ENCODE measurements at regions not wholly inside any gene's neighbourhood (a gene's known extent, or its start where the extent isn't known, plus 50 kb on each side); places are given as distances from the start of the nearest gene placed in this dataset.

DNA sequence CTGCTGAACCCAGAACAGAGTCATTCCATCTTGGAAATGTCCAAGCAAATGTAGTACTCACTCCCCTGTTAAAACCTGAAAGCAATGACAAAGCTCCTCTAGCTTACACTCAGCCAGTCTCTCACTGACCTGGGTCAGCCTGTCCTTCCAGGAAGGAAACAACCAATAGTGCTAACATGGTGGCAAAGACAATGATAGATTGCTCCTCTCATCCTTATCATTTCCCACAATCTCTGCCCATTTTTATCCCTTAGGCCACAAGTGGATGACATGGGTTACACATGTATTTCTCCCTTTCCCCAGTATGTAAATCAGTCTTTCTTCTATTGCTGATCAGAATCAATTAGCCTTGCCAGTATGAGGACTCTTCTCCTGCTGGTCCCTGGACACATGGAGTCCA, 154.6 kb upstream of the SESN3 start:
- DNase-seq (ENCODE audit: low read depth), result no peak
- TF ChIP-seq, protein P1, sequence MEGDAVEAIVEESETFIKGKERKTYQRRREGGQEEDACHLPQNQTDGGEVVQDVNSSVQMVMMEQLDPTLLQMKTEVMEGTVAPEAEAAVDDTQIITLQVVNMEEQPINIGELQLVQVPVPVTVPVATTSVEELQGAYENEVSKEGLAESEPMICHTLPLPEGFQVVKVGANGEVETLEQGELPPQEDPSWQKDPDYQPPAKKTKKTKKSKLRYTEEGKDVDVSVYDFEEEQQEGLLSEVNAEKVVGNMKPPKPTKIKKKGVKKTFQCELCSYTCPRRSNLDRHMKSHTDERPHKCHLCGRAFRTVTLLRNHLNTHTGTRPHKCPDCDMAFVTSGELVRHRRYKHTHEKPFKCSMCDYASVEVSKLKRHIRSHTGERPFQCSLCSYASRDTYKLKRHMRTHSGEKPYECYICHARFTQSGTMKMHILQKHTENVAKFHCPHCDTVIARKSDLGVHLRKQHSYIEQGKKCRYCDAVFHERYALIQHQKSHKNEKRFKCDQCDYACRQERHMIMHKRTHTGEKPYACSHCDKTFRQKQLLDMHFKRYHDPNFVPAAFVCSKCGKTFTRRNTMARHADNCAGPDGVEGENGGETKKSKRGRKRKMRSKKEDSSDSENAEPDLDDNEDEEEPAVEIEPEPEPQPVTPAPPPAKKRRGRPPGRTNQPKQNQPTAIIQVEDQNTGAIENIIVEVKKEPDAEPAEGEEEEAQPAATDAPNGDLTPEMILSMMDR (IDR thresholded peaks at IDR 0.05; ENCODE audit: control insufficient read depth, extremely low read depth, insufficient read depth), result no peak
- H3K4me3 ChIP-seq (ENCODE audit: low read depth, low read length), result no peak overlapping the region

DNA sequence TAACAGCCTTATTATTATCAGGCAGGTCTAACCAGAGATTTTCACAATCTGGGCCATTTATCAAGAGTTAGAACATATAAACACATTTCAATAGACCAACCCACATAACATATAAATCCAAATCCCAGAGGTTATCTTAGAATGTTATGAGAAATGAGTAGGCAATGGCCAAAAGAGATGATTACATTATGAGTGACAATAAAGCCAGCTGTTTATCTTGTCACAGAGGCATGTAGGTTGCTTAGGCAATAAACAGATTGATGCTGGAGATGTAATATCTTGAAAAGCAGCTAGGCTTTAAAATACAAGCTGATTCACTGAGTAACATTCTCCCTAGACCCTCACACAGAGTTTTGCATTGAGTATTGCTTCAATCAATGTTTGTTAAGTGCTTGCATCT, 148.5 kb upstream of the SESN3 start:
- no peak overlapping the region for H3K4me3 ChIP-seq (ENCODE audit: low read depth, low read length)
- TF ChIP-seq, protein P1 (IDR thresholded peaks at IDR 0.05; ENCODE audit: control insufficient read depth, extremely low read depth, insufficient read depth), result no peak
- no peak for DNase-seq (ENCODE audit: low read depth)

DNA sequence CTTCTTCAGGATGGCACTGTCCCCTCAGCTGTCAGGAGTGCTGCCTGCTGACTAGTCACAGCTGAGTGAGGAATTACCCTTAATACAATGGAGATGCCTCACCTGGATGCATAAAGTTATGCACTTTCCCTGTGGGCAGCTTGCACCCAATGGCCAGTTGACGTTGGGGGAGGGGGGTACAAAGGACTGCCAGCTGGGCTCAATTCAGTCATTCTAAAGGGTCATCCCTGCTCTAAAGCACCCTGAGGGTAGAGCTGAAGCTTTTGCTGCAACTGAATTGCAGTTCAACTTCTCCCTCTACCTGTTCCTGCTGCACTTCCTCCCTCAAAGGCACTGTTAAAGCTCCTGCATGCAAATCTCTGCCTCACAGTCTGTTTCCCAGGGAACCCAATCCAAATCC, 147.8 kb upstream of the SESN3 start:
- no peak for DNase-seq (ENCODE audit: low read depth)
- TF ChIP-seq, protein P1 (IDR thresholded peaks at IDR 0.05; ENCODE audit: control insufficient read depth, extremely low read depth, insufficient read depth), result no peak
- no peak overlapping the region for H3K4me3 ChIP-seq (ENCODE audit: low read depth, low read length)

DNA sequence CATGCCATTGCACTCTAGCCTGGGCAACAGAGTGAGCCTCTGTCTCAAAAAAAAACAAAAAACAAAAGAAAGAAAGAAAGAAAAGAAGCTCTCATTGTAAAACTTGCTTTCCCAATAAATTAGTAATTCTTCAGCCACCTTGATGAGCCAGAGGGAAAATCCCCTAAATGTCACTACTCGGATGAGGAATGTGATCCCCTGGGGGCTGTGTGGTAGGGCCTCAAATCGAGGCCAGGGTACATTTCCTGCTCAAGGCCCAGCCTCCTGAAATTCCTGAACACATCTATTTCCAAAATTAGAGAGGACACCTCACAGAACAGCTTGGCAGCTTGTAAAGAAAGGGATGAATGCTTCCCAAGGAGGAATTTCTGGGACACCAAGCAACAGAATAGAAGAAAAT, 147.1 kb upstream of the SESN3 start:
- no peak for DNase-seq (ENCODE audit: low read depth)
- TF ChIP-seq, protein P1 (IDR thresholded peaks at IDR 0.05; ENCODE audit: control insufficient read depth, extremely low read depth, insufficient read depth), result no peak
- H3K4me3 ChIP-seq (ENCODE audit: low read depth, low read length), result no peak overlapping the region

DNA sequence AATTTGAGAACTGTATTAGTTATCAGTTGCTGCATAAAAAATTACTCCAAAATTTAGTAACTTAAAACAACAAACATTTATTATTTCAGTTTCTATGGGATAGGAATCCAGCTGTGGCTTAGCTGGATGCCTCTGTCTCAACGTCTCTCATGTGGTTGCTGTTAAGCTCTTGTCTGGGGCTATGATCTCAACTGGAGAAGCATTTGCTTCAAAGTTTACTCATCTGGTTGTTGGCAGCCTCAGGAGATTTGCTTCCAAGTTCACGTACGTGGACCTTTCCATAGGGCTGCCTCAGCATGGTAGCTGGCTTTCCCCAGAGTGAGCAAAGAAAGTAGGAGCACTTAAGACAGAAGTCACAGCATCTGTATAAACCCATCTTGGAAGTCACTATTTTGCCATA, 144.9 kb upstream of the SESN3 start:
- H3K4me3 ChIP-seq (ENCODE audit: low read depth, low read length), result no peak overlapping the region
- TF ChIP-seq, protein P1 (IDR thresholded peaks at IDR 0.05; ENCODE audit: control insufficient read depth, extremely low read depth, insufficient read depth), result no peak
- DNase-seq (ENCODE audit: low read depth), result no peak

DNA sequence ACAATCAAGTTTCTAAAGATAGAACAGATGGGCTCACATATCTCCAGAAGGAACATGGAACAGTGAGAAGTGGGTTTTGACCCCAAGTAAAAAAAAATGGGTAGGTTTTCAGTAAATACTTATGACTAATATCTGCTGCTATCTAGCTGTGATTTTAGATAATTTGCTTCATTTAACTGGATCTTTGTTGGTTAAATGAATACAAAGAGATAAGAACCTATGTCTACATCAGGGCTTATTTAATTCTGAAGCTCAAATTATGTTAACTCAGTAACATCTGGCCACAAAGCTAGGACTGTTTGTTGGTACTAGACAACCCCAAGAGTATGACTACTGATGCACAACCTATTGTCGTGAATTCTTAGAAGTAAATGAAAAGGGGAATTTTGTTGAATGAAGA, 144.4 kb upstream of the SESN3 start:
- H3K4me3 ChIP-seq (ENCODE audit: low read depth, low read length), result no peak overlapping the region
- no peak for DNase-seq (ENCODE audit: low read depth)
- TF ChIP-seq, protein P1 (IDR thresholded peaks at IDR 0.05; ENCODE audit: control insufficient read depth, extremely low read depth, insufficient read depth), result no peak

DNA sequence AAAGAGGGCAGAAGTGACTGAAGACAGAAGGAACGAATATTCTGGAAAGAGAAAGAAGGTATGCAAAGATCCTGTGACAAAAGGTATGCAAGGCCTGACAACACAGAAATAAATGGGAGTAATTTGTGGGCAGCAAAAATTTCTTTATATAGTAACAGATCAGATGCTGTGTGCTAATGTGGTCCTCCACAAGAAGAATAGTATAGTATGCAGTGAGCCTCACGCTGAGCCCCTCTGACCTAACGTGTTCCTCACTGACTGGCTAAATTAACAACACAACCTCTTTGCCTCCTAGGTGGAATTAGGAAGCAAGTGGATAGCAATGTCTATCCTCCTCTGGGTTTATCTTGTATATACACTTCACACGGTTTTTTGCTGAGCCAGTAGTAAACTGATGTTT, 143.1 kb upstream of the SESN3 start:
- no peak overlapping the region for H3K4me3 ChIP-seq (ENCODE audit: low read depth, low read length)
- no peak for DNase-seq (ENCODE audit: low read depth)
- TF ChIP-seq, protein P1 (IDR thresholded peaks at IDR 0.05; ENCODE audit: control insufficient read depth, extremely low read depth, insufficient read depth), result no peak

Measured in LNCaP clone FGC (cell line).